ENCODE measurements at regions not wholly inside any gene's neighbourhood (a gene's known extent, or its start where the extent isn't known, plus 50 kb on each side); places are given as distances from the start of the nearest gene placed in this dataset.

DNA sequence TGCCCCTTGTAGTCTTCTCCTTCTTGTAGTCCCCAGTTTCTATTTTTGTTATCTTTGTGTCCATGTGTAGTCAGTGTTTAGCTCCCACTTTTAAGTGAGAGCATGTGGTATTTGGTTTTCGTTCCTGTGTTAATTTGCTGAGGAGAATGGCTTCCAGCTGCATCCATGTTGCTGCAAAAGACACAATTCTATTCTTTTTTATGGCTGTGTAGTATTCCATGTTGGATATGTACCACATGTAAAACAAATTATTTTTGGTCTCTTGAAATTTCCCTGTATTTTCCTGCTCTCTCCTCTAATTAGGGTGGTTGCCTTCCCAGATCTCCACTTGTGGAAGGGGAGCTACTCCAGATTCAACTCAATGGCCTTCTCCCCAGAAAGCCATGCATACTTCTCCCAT, 813.8 kb downstream of the UQCRFS1 start:
- no peak for DNase-seq
- no peaks in the 10 kb centered on the region for H3K9me3 ChIP-seq
- no peaks in the 10 kb centered on the region for H3K36me3 ChIP-seq
- no peak overlapping the region for H3K27ac ChIP-seq
- no peak overlapping the region for H3K4me3 ChIP-seq
- TF ChIP-seq EP300 (IDR thresholded peaks at IDR 0.05) (no peak), POLR2AphosphoS5 (IDR thresholded peaks at IDR 0.05) (no peak), POLR2A (IDR thresholded peaks at IDR 0.05) (no peak)
- TF ChIP-seq, protein P1, sequence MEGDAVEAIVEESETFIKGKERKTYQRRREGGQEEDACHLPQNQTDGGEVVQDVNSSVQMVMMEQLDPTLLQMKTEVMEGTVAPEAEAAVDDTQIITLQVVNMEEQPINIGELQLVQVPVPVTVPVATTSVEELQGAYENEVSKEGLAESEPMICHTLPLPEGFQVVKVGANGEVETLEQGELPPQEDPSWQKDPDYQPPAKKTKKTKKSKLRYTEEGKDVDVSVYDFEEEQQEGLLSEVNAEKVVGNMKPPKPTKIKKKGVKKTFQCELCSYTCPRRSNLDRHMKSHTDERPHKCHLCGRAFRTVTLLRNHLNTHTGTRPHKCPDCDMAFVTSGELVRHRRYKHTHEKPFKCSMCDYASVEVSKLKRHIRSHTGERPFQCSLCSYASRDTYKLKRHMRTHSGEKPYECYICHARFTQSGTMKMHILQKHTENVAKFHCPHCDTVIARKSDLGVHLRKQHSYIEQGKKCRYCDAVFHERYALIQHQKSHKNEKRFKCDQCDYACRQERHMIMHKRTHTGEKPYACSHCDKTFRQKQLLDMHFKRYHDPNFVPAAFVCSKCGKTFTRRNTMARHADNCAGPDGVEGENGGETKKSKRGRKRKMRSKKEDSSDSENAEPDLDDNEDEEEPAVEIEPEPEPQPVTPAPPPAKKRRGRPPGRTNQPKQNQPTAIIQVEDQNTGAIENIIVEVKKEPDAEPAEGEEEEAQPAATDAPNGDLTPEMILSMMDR (IDR thresholded peaks at IDR 0.05) = no peak
- intact Hi-C loops (cut with DNase I) = no loop called here
- 86 to 91% methylated on average over 1 of the region's 1 CpG for WGBS, 2 donors
- no peaks in the 10 kb centered on the region for H3K4me1 ChIP-seq
- peaks cover 0 to 16% (median 0%) of the 10 kb centered on the region in 3 donors for H3K27me3 ChIP-seq

DNA sequence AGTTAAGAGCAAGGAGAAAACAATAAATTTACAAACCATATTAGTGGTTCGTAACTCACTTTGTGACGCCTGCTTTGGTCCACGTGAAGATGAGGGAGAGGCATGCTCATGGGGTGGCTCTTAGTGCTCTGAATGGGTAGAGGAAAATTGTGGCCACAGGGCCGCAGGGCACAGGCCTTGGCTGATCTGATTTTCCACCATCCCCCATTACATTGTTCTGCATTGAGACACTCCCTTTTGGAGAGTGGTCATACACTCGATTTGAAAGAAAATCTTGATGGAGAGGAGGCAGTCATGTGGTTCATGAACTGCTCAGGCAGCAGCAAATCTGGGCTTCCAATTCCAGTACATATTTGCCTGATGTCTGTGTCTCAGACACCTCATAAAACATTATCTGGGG, 815.2 kb downstream of the UQCRFS1 start:
- DNase-seq = no peak
- Histone ChIP-seq H3K27ac (no peak overlapping the region), H3K27me3 (peaks cover 0 to 9% (median 0%) of the 10 kb centered on the region in 3 donors), H3K4me3 (no peak overlapping the region), H3K9me3 (no peaks in the 10 kb centered on the region), H3K4me1 (peaks cover 0 to 4% (median 0%) of the 10 kb centered on the region in 4 donors), H3K36me3 (no peaks in the 10 kb centered on the region)
- 83 to 85% methylated on average over 5 of the region's 5 CpGs for WGBS, 2 donors
- intact Hi-C loops (cut with DNase I) = no loop called here
- TF ChIP-seq, protein P1 (IDR thresholded peaks at IDR 0.05) = no peak
- TF ChIP-seq EP300 (IDR thresholded peaks at IDR 0.05) (no peak), POLR2AphosphoS5 (IDR thresholded peaks at IDR 0.05) (no peak)

DNA sequence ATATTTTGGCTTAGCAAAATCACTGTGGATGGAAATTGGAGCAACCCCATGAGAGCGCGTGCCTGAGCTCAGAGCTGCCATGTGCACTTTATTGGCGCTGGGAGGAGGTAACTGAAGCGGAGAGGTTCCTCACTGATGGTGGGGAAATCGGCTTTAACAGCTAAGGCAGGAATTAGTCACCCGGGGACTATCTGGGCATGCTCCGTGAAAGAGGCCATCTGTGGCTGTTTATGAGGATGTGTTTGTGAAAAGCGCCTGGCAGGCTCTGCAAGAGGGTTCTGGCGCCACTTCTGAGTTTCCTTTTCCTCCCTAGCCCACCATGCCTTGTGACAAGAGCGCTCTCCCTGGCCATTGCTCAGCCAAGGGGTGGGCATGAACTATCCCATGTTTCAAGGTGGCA, 815.6 kb downstream of the UQCRFS1 start:
- Histone ChIP-seq H3K9me3 (no peaks in the 10 kb centered on the region), H3K4me1 (peaks cover 0 to 4% (median 0%) of the 10 kb centered on the region in 4 donors), H3K36me3 (no peaks in the 10 kb centered on the region), H3K4me3 (no peak overlapping the region), H3K27me3 (peaks cover 0 to 9% (median 0%) of the 10 kb centered on the region in 3 donors), H3K27ac (no peak overlapping the region)
- TF ChIP-seq, protein P1 (IDR thresholded peaks at IDR 0.05) = no peak
- TF ChIP-seq POLR2AphosphoS5 (IDR thresholded peaks at IDR 0.05) = no peak
- TF ChIP-seq EP300 (IDR thresholded peaks at IDR 0.05) = no peak
- no peak for TF ChIP-seq POLR2A (IDR thresholded peaks at IDR 0.05)
- intact Hi-C loops (cut with DNase I) = no loop called here
- 81 to 85% methylated on average over 10 of the region's 10 CpGs for WGBS, 2 donors
- no peak for DNase-seq

DNA sequence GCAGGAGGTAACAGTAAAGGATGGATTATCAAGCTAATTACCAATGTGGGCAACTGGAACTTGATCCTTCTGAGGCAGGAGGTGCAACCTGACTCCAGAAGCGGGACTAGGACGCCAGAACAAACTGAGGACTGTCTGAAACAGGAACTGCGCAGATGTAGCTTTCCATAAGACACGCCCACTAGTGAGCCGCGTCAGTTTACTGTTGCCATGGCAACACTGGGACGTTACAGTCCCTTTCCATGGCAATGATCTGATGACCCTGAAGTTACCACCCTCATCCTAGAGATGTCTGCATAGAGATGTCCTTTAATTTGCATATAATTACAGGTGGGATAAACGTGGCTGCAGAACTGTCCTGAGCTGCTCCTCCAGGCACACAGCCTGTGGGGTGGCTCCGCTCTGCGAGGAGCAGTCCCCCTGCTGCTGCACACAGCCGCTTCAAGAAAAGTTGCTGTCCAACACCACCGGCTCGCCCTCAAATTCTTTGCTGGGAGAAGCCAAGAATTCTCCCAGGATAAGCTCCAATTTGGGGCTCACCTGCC, 816.6 kb downstream of the UQCRFS1 start:
- TF ChIP-seq POLR2AphosphoS5 (IDR thresholded peaks at IDR 0.05) = no peak
- TF ChIP-seq, protein P1 (IDR thresholded peaks at IDR 0.05) = no peak
- TF ChIP-seq POLR2A (IDR thresholded peaks at IDR 0.05) = no peak
- no peak for TF ChIP-seq EP300 (IDR thresholded peaks at IDR 0.05)

DNA sequence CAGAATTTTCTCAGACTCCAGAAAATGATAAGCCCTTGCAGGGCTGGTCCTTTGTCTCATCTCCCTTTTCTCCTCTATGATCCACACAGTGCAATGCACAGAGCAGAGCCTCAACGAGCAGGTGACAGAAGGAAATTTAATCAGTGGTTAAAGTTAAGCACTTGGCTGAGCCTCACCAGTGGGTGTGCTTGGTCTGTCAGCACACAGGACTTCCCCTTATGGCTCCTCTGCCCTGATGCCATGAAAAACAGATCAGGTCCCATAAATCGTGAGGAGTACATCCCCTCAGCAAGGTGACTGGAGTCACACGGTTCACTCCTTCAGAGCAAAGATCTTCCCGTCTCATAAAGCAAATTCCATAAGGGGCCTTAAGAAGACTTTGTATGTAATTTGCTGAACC, 818.2 kb downstream of the UQCRFS1 start:
- Histone ChIP-seq H3K36me3 (no peaks in the 10 kb centered on the region), H3K4me3 (no peak overlapping the region), H3K9me3 (no peaks in the 10 kb centered on the region), H3K27ac (no peak overlapping the region), H3K27me3 (peaks cover 0 to 6% (median 0%) of the 10 kb centered on the region in 3 donors), H3K4me1 (peaks cover 0 to 4% (median 0%) of the 10 kb centered on the region in 4 donors)
- TF ChIP-seq POLR2A (IDR thresholded peaks at IDR 0.05) (no peak), POLR2AphosphoS5 (IDR thresholded peaks at IDR 0.05) (no peak), EP300 (IDR thresholded peaks at IDR 0.05) (no peak)
- TF ChIP-seq, protein P1 (IDR thresholded peaks at IDR 0.05) = no peak
- no peak for DNase-seq
- intact Hi-C loops (cut with DNase I) = no loop called here
- 44 to 65% methylated on average over 4 of the region's 4 CpGs for whole genome bisulfite sequencing, 2 donors

More for the DNA sequence above, 816.6 kb downstream of the UQCRFS1 start:
- no peak overlapping the region for H3K4me3 ChIP-seq
- no peak for DNase-seq
- no peaks in the 10 kb centered on the region for H3K9me3 ChIP-seq
- intact Hi-C loops (cut with DNase I) = no loop called here
- WGBS, 2 donors = 57 to 79% methylated on average over 13 of the region's 13 CpGs
- H3K4me1 ChIP-seq = peaks cover 0 to 4% (median 0%) of the 10 kb centered on the region in 4 donors
- no peak overlapping the region for H3K27ac ChIP-seq
- H3K27me3 ChIP-seq = peaks cover 0 to 8% (median 0%) of the 10 kb centered on the region in 3 donors
- no peaks in the 10 kb centered on the region for H3K36me3 ChIP-seq

Data from sigmoid colon (tissue), 6 donors.